Fibroblast of mammary gland (primary cell): ENCODE measurements at regions not wholly inside any gene's neighbourhood (a gene's known extent, or its start where the extent isn't known, plus 50 kb on each side); places are given as distances from the start of the nearest gene placed in this dataset.

ENCODE experiments used
- DNase-seq: peaks from one replicate; pipeline ENCODE4 v3.0.0-alpha.2; 2010; ENCODE audit warnings: low read depth
- H3K4me3 ChIP-seq: 2 replicates; pipeline ENCODE4 v1.5.1; 2011; ENCODE audit warnings: low read depth, mild to moderate bottlenecking, low read length, moderate library complexity; ENCODE audit not compliant: control insufficient read depth
- TF ChIP-seq, protein P1 (sequence below): conservative IDR thresholded peaks from 2 replicates; pipeline ENCODE4 v1.5.1; 2011; ENCODE audit warnings: low read depth, low read length, inconsistent platforms; ENCODE audit not compliant: control insufficient read depth, insufficient read depth

- DNase-seq = no peak
- no peak overlapping the region for H3K4me3 ChIP-seq
- TF ChIP-seq, protein P1, sequence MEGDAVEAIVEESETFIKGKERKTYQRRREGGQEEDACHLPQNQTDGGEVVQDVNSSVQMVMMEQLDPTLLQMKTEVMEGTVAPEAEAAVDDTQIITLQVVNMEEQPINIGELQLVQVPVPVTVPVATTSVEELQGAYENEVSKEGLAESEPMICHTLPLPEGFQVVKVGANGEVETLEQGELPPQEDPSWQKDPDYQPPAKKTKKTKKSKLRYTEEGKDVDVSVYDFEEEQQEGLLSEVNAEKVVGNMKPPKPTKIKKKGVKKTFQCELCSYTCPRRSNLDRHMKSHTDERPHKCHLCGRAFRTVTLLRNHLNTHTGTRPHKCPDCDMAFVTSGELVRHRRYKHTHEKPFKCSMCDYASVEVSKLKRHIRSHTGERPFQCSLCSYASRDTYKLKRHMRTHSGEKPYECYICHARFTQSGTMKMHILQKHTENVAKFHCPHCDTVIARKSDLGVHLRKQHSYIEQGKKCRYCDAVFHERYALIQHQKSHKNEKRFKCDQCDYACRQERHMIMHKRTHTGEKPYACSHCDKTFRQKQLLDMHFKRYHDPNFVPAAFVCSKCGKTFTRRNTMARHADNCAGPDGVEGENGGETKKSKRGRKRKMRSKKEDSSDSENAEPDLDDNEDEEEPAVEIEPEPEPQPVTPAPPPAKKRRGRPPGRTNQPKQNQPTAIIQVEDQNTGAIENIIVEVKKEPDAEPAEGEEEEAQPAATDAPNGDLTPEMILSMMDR = no peak
Observed at GRCh38 chr1:47618830-47619229, 181.0 kb downstream of the FOXD2 start.

DNA sequence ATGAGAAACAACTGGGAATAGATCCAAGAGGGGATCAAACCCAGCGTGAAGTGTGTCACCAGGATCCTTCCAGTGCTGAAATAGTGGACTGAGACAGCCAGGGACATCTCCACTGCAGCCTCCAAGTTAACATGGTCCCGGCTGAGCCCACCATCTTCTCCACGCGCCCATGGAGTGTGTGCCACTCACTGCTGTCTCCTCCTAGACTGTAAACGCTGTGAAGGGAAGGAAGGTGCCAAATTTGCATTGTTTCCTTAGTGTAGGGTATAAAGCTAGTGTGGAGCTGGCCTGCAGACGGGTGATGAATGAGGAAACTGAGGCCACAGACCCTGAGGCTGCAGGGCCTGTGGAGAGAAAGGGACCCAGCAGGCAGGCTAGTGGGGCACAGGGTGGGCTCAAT, 183.6 kb downstream of the FOXD2 start:
- TF ChIP-seq, protein P1 = no peak
- DNase-seq = no peak
- no peak overlapping the region for H3K4me3 ChIP-seq

GRCh38 chr1:47621977-47622376, 184.1 kb downstream of the FOXD2 start:
- no peak overlapping the region for H3K4me3 ChIP-seq
- TF ChIP-seq, protein P1 = no peak
- DNase-seq = no peak

GRCh38 chr1:47622776-47623556, 185.1 kb downstream of the FOXD2 start:
- no peak overlapping the region for H3K4me3 ChIP-seq
- DNase-seq = no peak
- TF ChIP-seq, protein P1 = no peak

DNA sequence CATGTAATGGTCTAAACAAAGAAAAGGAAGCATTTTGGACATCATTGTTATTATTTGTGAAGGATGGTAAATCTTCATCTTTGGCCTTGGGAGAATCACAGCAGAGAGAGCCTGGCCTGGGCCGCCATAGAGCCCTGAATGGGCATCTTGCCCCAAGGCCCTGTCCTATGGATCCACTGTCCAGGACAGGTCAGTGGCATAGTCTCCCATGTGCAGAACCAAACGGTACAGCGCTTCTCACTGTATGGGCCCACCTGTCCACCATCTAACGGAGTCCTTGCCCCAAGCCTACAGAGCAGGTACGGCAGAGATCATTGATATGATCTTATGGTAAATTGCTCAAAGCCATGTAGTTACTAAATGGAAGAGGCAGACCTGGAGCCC, 185.7 kb downstream of the FOXD2 start:
- H3K4me3 ChIP-seq = no peak overlapping the region
- no peak for DNase-seq
- TF ChIP-seq, protein P1 = no peak

DNA sequence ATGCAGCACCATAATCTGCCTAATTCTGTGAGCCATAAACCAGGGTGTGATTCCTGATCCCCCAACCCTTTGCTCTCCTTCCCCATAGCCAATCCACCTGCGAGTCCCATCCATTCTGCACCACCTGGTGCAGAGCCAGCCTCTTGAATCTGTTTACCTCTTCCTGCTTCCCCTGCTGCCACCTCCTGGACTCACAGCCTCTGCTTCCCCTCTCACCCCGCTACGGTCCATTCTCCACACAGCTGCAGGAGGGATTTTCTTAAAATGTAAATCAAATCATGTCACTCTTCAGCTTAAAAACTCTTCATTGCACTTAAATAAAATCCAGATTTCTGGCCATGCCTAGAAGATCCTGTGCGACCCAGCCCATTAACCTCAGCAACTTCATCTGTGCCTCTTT, 186.7 kb downstream of the FOXD2 start:
- no peak overlapping the region for H3K4me3 ChIP-seq
- DNase-seq = no peak
- TF ChIP-seq, protein P1 = no peak
